Retinal pigment epithelial cell (primary cell): ENCODE measurements at regions not wholly inside any gene's neighbourhood (a gene's known extent, or its start where the extent isn't known, plus 50 kb on each side); places are given as distances from the start of the nearest gene placed in this dataset.

Source experiments
- DNase-seq: peaks from one replicate; pipeline ENCODE4 v3.0.0-alpha.2; 2010; ENCODE audit warnings: low read depth
- H3K4me3 ChIP-seq: 2 replicates; pipeline ENCODE4 v1.5.1; 2011; ENCODE audit warnings: mild to moderate bottlenecking, low read length, control low read depth, moderate library complexity
- CTCF ChIP-seq: conservative IDR thresholded peaks from 2 replicates; pipeline ENCODE4 v1.5.1; 2011; ENCODE audit warnings: low read depth, low read length, control low read depth, inconsistent platforms

- TF ChIP-seq CTCF: no peak
- no peak for DNase-seq
- no peak overlapping the region for H3K4me3 ChIP-seq
Observed at GRCh38 chrX:10104958-10105658, 51.7 kb upstream of the CLCN4 start.

GRCh38 chrX:10106806-10107205 lies 50.0 kb upstream of the CLCN4 start:
- DNase-seq: no peak

More at GRCh38 chrX:10106806-10107205, 50.0 kb upstream of the CLCN4 start:
- no peak overlapping the region for H3K4me3 ChIP-seq
- no peak for TF ChIP-seq CTCF
